NCI-H524 (cell line): ENCODE measurements at regions not wholly inside any gene's neighbourhood (a gene's known extent, or its start where the extent isn't known, plus 50 kb on each side); places are given as distances from the start of the nearest gene placed in this dataset.
"Not testable (repeated sequence)": the region's sequence is repeated elsewhere in the genome, so short reads cannot be mapped to it uniquely, and the experiment has no call there.

ENCODE experiments used
- DNase-seq, 2 experiments: peaks; one replicate each; lab custom pipeline; 2025; lab: John Stamatoyannopoulos, UW

- no peak for DNase-seq
Measured at GRCh38 chrX:143935601-143936000, 51.7 kb downstream of the UBE2NL start.

- DNase-seq, result no peak
Measured at GRCh38 chrX:143940119-143940518, 56.2 kb downstream of the UBE2NL start.

GRCh38 chrX:143945171-143945570 lies 61.3 kb downstream of the UBE2NL start:
- no peak for DNase-seq

- DNase-seq, result no peak
Measured at GRCh38 chrX:143964549-143964948, 80.7 kb downstream of the UBE2NL start.

- DNase-seq, result no peak
Measured at GRCh38 chrX:143988356-143988755, 104.5 kb downstream of the UBE2NL start.

GRCh38 chrX:143994206-143994605 lies 110.3 kb downstream of the UBE2NL start:
- no peak for DNase-seq

- no peak for DNase-seq
Measured at GRCh38 chrX:143998261-143998660, 114.4 kb downstream of the UBE2NL start.

GRCh38 chrX:144006811-144007210 lies 122.9 kb downstream of the UBE2NL start:
- DNase-seq, result no peak

- DNase-seq, result no peak
Measured at GRCh38 chrX:144040793-144041192, 156.9 kb downstream of the UBE2NL start.

GRCh38 chrX:144042271-144042670 lies 158.4 kb downstream of the UBE2NL start:
- no peak for DNase-seq

- no peak for DNase-seq
Measured at GRCh38 chrX:144075432-144075831, 191.6 kb downstream of the UBE2NL start.

GRCh38 chrX:144082237-144082636 lies 198.4 kb downstream of the UBE2NL start:
- DNase-seq, result not testable (repeated sequence)

- not testable (repeated sequence) for DNase-seq
Measured at GRCh38 chrX:144089674-144090073, 205.8 kb downstream of the UBE2NL start.

- not testable (repeated sequence) for DNase-seq
Measured at GRCh38 chrX:144092116-144092515, 208.2 kb downstream of the UBE2NL start.

- DNase-seq, result not testable (repeated sequence)
Measured at GRCh38 chrX:144119490-144119889, 235.6 kb downstream of the UBE2NL start.

- DNase-seq, result not testable (repeated sequence)
Measured at GRCh38 chrX:144121566-144121965, 237.7 kb downstream of the UBE2NL start.

- DNase-seq, result not testable (repeated sequence)
Measured at GRCh38 chrX:144127570-144128169, 243.8 kb downstream of the UBE2NL start.

GRCh38 chrX:144129511-144129910 lies 245.6 kb downstream of the UBE2NL start:
- DNase-seq, result not testable (repeated sequence)

- DNase-seq, result not testable (repeated sequence)
Measured at GRCh38 chrX:144130507-144130906, 246.6 kb downstream of the UBE2NL start.

GRCh38 chrX:144131080-144131479 lies 247.2 kb downstream of the UBE2NL start:
- DNase-seq, result not testable (repeated sequence)

GRCh38 chrX:144134448-144135119 lies 250.7 kb downstream of the UBE2NL start:
- DNase-seq, result not testable (repeated sequence)

- DNase-seq, result not testable (repeated sequence)
Measured at GRCh38 chrX:144154474-144154873, 270.6 kb downstream of the UBE2NL start.

- not testable (repeated sequence) for DNase-seq
Measured at GRCh38 chrX:144185197-144185596, 301.3 kb downstream of the UBE2NL start.

- DNase-seq, result not testable (repeated sequence)
Measured at GRCh38 chrX:144188489-144188888, 304.6 kb downstream of the UBE2NL start.
